PC-9 (cell line): ENCODE measurements at regions not wholly inside any gene's neighbourhood (a gene's known extent, or its start where the extent isn't known, plus 50 kb on each side); places are given as distances from the start of the nearest gene placed in this dataset.
"Not testable (repeated sequence)": the region's sequence is repeated elsewhere in the genome, so short reads cannot be mapped to it uniquely, and the experiment has no call there.

Experiments
- BruUV-seq: library from RNA; stranded (reverse); fragments of 400-500 nt; replicated peaks from 2 replicates; lab custom pipeline; 2021; lab: Mats Ljungman, UMichigan
- CTCF ChIA-PET: fragments of 300-600 bp; sonication (Branson Sonifier 250); formaldehyde crosslinking; loops from one replicate; lab custom pipeline; 2022; ENCODE audit warnings: antibody characterized with exemption; lab: Charles Lee
- POLR2A ChIA-PET: fragments of 300-600 bp; sonication (Branson Sonifier 250); formaldehyde crosslinking; loops from one replicate; lab custom pipeline; 2022; ENCODE audit warnings: antibody characterized with exemption; ENCODE audit not compliant: unreplicated experiment; lab: Charles Lee
- DNase-seq, 2 experiments: peaks; one replicate each; pipeline versions ENCODE4 v3.0.0 to v3.0.0-alpha.2; 2015 to 2022; ENCODE audit warnings: mixed read lengths in 1 of 2
- H2AFZ ChIP-seq: fragments of 200-600 bp; sonication (generic); 2 replicates; pipeline ENCODE4 v1.8.1; 2017; ENCODE audit warnings: antibody characterized with exemption
- H3F3A ChIP-seq: fragments of 200-600 bp; sonication (generic); 2 replicates; pipeline ENCODE4 v1.8.1; 2017; ENCODE audit warnings: antibody characterized with exemption, mild to moderate bottlenecking, low read depth; ENCODE audit not compliant: insufficient read depth
- H3K27ac ChIP-seq: fragments of 200-600 bp; sonication (generic); 2 replicates; pipeline ENCODE4 v1.6.1; 2016; ENCODE audit warnings: mixed run types
- H3K27me3 ChIP-seq: fragments of 200-600 bp; sonication (generic); 2 replicates; pipeline ENCODE4 v1.6.1; 2016; ENCODE audit warnings: low read depth, mixed run types; ENCODE audit not compliant: insufficient read depth
- H3K36me3 ChIP-seq: fragments of 200-600 bp; sonication (generic); 2 replicates; pipeline ENCODE4 v1.6.1; 2016; ENCODE audit warnings: low read depth, mixed run types
- H3K4me1 ChIP-seq: fragments of 200-600 bp; sonication (generic); replicated peaks from 2 replicates; pipeline ENCODE4 v1.6.1; 2016; ENCODE audit warnings: mixed run types; ENCODE audit not compliant: insufficient read depth
- H3K4me2 ChIP-seq: fragments of 200-600 bp; sonication (generic); 2 replicates; pipeline ENCODE4 v1.6.1; 2017; ENCODE audit warnings: mixed run types
- H3K4me3 ChIP-seq: fragments of 200-600 bp; sonication (generic); 2 replicates; pipeline ENCODE4 v1.6.1; 2016; ENCODE audit warnings: mixed run types
- H3K79me2 ChIP-seq: fragments of 200-600 bp; sonication (generic); 2 replicates; pipeline ENCODE4 v1.6.1; 2017; ENCODE audit warnings: low read depth, mixed run types
- H3K9me2 ChIP-seq: fragments of 200-600 bp; sonication (generic); 2 replicates; pipeline ENCODE4 v1.8.1; 2017; ENCODE audit warnings: mild to moderate bottlenecking; ENCODE audit not compliant: insufficient read depth
- H3K9me3 ChIP-seq: fragments of 200-600 bp; sonication (generic); 2 replicates; pipeline ENCODE4 v1.8.1; 2016; ENCODE audit warnings: low read depth; ENCODE audit not compliant: insufficient read depth
- H4K20me1 ChIP-seq: fragments of 200-600 bp; sonication (generic); 2 replicates; pipeline ENCODE4 v1.8.1; 2017; ENCODE audit not compliant: insufficient read depth
- EZH2 ChIP-seq: fragments of 200-600 bp; sonication (generic); IDR thresholded peaks from 2 replicates; pipeline ENCODE4 v1.8.0; 2017; ENCODE audit warnings: antibody characterized with exemption, low read depth
- intact Hi-C: fragments of 100-400 bp; cut with micrococcal nuclease; formaldehyde crosslinking; loops from one replicate; pipeline ENCODE4 v1.10.0; 2022; ENCODE audit not compliant: unreplicated experiment
- TF ChIP-seq, protein P1 (sequence below): fragments of 200-600 bp; sonication (generic); conservative IDR thresholded peaks from 2 replicates; pipeline ENCODE4 v1.6.1; 2017; ENCODE audit warnings: mixed run types, antibody characterized with exemption, mild to moderate bottlenecking, moderate library complexity

DNA sequence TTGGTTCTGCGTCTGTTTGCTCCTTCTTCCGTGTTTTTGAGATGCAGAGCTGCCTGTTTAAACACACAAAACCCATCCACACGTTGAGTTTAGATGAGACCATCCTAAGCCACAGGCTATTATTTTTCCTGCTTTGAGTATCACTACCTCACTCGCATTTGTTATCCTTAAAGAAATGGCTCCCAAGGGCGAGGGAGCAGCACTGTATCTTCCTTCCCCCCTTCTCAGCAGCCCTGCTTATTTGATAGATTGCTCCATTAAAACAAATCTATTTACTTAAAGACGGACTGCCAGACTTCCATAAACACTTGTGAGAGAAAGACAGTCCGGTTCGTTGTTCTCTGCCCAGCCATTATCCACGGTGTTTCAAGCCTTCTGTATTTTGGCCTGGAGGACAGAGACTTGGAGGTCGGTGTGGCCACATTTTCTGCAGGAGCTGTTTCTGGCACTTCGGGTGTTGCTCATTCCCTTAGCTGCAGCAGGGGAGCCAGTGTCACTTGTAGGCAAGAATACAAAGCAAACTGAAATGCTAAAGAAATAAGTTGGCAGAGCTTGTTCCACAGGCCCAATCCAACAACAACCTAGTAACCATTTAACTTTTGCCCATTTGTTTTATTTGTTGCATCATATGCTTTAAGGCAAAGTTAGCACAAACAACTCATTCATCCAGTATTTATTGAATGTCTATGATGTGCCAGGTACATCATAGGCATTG is 275.4 kb downstream of the TTC6 start:
- Histone ChIP-seq H3K9me2 (no peaks in the 10 kb centered on the region), H3K27me3 (no peaks in the 10 kb centered on the region), H3K9me3 (no peaks in the 10 kb centered on the region), H3K36me3 (no peaks in the 10 kb centered on the region), H3K4me2 (no peak overlapping the region), H3K4me3 (no peak overlapping the region), H3K27ac (no peak overlapping the region), H3K4me1 (no peaks in the 10 kb centered on the region), H3K79me2 (no peaks in the 10 kb centered on the region), H3F3A (no peaks in the 10 kb centered on the region), H2AFZ (no peak overlapping the region), H4K20me1 (no peaks in the 10 kb centered on the region)
- no peak for DNase-seq
- TF ChIP-seq, protein P1, sequence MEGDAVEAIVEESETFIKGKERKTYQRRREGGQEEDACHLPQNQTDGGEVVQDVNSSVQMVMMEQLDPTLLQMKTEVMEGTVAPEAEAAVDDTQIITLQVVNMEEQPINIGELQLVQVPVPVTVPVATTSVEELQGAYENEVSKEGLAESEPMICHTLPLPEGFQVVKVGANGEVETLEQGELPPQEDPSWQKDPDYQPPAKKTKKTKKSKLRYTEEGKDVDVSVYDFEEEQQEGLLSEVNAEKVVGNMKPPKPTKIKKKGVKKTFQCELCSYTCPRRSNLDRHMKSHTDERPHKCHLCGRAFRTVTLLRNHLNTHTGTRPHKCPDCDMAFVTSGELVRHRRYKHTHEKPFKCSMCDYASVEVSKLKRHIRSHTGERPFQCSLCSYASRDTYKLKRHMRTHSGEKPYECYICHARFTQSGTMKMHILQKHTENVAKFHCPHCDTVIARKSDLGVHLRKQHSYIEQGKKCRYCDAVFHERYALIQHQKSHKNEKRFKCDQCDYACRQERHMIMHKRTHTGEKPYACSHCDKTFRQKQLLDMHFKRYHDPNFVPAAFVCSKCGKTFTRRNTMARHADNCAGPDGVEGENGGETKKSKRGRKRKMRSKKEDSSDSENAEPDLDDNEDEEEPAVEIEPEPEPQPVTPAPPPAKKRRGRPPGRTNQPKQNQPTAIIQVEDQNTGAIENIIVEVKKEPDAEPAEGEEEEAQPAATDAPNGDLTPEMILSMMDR, result no peak
- no peak for TF ChIP-seq EZH2
- ChIA-PET CTCF (no interaction called here), POLR2A (no interaction called here)
- intact Hi-C loops, result no loop called here
- BruUV-seq, result no TSS peak

DNA sequence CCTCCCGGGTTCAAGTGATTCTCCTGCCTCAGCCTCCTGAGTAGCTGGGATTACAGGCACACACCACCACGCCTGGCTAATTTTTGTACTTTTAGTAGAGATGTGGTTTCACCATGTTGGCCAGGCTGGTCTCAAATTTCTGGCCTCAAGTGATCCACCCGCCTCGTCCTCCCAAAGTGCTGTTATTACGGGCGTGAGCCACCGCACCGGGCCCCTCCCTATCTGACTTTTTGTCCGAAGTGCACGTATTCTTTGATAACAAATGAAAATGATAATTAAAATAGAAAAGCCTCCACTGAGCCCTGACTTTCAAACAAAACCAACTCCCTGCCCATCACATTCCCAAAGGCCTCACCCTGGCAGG is 278.6 kb downstream of the TTC6 start:
- not testable (repeated sequence) for H3K4me3 ChIP-seq, H3K79me2 ChIP-seq, H3K27me3 ChIP-seq, H3K27ac ChIP-seq, H3K36me3 ChIP-seq, H4K20me1 ChIP-seq, H3K9me3 ChIP-seq, H3F3A ChIP-seq, DNase-seq, H3K4me2 ChIP-seq, H3K4me1 ChIP-seq, BruUV-seq, H3K9me2 ChIP-seq, H2AFZ ChIP-seq
- ChIA-PET POLR2A (interaction anchor here (1.2 kb wide), 1 partner anchor 624 kb away, joined by 3 read pairs; no protein-coding TSS in a partner anchor), CTCF (interaction anchor here (1.2 kb wide), 1 partner anchor 621 kb away, joined by 4 read pairs; no protein-coding TSS in a partner anchor)
- intact Hi-C loops, result loop anchor here (1.0 to 2.0 kb wide), 3 partner anchors 165 to 628 kb away; no protein-coding TSS in a partner anchor

- no TSS peak for BruUV-seq
- no peaks in the 10 kb centered on the region for H3K9me2 ChIP-seq
- H3K27ac ChIP-seq, result no peak overlapping the region
- H3K4me2 ChIP-seq, result no peak overlapping the region
- H3K79me2 ChIP-seq, result no peaks in the 10 kb centered on the region
- no peak overlapping the region for H3K4me3 ChIP-seq
- no peaks in the 10 kb centered on the region for H4K20me1 ChIP-seq
- H2AFZ ChIP-seq, result no peak overlapping the region
- no peaks in the 10 kb centered on the region for H3K9me3 ChIP-seq
- no peaks in the 10 kb centered on the region for H3F3A ChIP-seq
- POLR2A ChIA-PET, result interaction anchor here (0.6 to 1.2 kb wide), 2 partner anchors 625 to 644 kb away, joined by 3 to 4 read pairs; no protein-coding TSS in a partner anchor
- CTCF ChIA-PET, result interaction anchor here (1.2 kb wide), 1 partner anchor 622 kb away, joined by 4 read pairs; no protein-coding TSS in a partner anchor
- no peaks in the 10 kb centered on the region for H3K36me3 ChIP-seq
- intact Hi-C loops, result loop anchor here (1.0 to 2.0 kb wide), 3 partner anchors 166 to 628 kb away; no protein-coding TSS in a partner anchor
- H3K4me1 ChIP-seq, result no peaks in the 10 kb centered on the region
- DNase-seq, result peak; percentile 51 to 76
- no peak for TF ChIP-seq EZH2
- TF ChIP-seq, protein P1, result peak; percentile 85
- H3K27me3 ChIP-seq, result no peaks in the 10 kb centered on the region
Measured at GRCh38 chr14:37874429-37875109, 279.1 kb downstream of the TTC6 start.
